ENCODE measurements at regions not wholly inside any gene's neighbourhood (a gene's known extent, or its start where the extent isn't known, plus 50 kb on each side); places are given as distances from the start of the nearest gene placed in this dataset.

DNA sequence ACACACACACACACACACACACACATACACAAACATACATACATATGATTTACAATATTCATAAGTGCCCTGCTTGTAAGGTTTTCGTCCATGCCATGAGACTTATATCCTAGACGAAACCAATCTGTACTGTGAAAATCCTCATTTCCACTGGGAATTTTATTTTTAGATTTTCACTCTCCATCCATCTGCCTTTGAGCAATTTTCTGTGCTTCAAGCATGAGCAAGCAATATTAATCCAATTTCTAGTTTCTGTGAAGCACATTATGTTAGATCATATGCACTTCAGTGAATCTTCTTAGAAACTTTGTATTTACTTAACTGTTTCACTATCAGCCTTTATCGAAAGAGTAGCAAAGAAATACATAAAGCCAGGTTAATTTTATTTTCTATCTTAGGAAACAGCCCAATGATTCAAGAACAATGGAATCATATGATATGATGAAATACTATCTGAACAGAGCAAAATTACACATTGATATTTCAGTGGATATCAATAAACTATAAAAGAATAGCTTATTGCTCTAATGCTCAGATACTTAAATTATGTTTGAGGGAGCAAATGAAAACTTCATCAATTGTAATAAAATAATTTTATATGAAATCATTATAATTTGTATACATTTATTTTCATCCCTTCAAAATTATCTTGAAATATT lies 1100.7 kb upstream of the MIR17HG start:
- 71% methylated on average over 3 of the region's 3 CpGs for WGBS

DNA sequence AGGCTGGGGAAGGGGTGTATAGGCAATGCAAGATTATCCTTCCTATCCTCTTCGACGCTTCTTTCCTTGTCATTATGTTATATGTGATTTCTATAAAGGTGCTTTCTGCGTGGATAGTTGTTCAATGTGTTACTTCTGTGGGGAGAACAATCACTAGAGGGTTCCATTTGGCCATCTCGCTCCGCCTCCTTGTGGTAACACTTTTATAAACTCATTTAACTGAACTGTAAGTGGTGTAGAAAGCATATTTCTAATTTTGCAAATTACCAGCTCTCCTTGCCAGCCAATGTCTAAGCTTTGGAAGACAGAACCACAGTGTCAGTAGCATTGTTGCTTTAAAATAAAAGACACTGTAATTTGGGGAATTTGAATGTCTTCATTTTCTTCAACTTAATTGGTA lies 1093.7 kb upstream of the MIR17HG start:
- no peak for DNase-seq (ENCODE audit: low read depth in 6 of 9, low spot score in 9 of 9)
- Histone ChIP-seq H3K4me3 (ENCODE audit: low read length in 2 of 2) (no peak overlapping the region), H3K27ac (ENCODE audit: low read depth in 1 of 2, low read length in 1 of 2) (no peak overlapping the region), H3K9me3 (ENCODE audit: control insufficient read depth in 2 of 2, insufficient read depth in 1 of 2, low read length in 1 of 2) (peaks cover 1 to 9% of the 10 kb centered on the region in 2 donors), H3K36me3 (ENCODE audit: control insufficient read depth in 2 of 2, insufficient read depth in 2 of 2, low read length in 1 of 2) (no peaks in the 10 kb centered on the region), H3K4me1 (ENCODE audit: control insufficient read depth in 2 of 2, insufficient read depth in 2 of 2, low read length in 2 of 2) (no peaks in the 10 kb centered on the region), H3K27me3 (ENCODE audit: control insufficient read depth in 2 of 2, insufficient read depth in 1 of 2, low read length in 1 of 2) (no peaks in the 10 kb centered on the region)
- WGBS: 92% methylated on average over 5 of the region's 5 CpGs

More for the DNA sequence above, 1100.7 kb upstream of the MIR17HG start:
- Histone ChIP-seq H3K27ac (ENCODE audit: low read depth in 1 of 2, low read length in 1 of 2) (no peak overlapping the region), H3K4me1 (ENCODE audit: control insufficient read depth in 2 of 2, insufficient read depth in 2 of 2, low read length in 2 of 2) (no peaks in the 10 kb centered on the region), H3K9me3 (ENCODE audit: control insufficient read depth in 2 of 2, insufficient read depth in 1 of 2, low read length in 1 of 2) (no peaks in the 10 kb centered on the region), H3K36me3 (ENCODE audit: control insufficient read depth in 2 of 2, insufficient read depth in 2 of 2, low read length in 1 of 2) (no peaks in the 10 kb centered on the region), H3K27me3 (ENCODE audit: control insufficient read depth in 2 of 2, insufficient read depth in 1 of 2, low read length in 1 of 2) (no peaks in the 10 kb centered on the region), H3K4me3 (ENCODE audit: low read length in 2 of 2) (no peak overlapping the region)
- DNase-seq (ENCODE audit: low read depth in 6 of 9, low spot score in 9 of 9): no peak

DNA sequence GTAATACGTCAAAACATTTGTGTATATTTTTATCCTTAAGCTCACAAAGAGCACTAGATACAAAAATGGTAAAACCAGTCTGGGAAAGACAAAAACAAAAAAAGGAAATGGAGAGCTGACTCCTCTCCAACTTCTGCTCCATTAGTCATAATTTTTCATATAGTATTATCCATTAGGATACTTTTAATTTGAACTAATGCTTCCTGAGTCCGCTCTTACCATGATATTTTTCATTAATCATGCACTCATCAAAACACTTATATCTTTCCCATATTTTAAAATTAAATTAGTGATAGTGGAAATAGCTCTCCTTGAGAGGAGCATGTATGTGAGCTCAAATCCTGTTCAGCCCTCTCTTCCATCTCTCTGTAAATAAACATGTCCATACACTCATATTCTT lies 1093.0 kb upstream of the MIR17HG start:
- Histone ChIP-seq H3K27ac (ENCODE audit: low read depth in 1 of 2, low read length in 1 of 2) (no peak overlapping the region), H3K9me3 (ENCODE audit: control insufficient read depth in 2 of 2, insufficient read depth in 1 of 2, low read length in 1 of 2) (peaks cover 1 to 9% of the 10 kb centered on the region in 2 donors), H3K27me3 (ENCODE audit: control insufficient read depth in 2 of 2, insufficient read depth in 1 of 2, low read length in 1 of 2) (no peaks in the 10 kb centered on the region), H3K36me3 (ENCODE audit: control insufficient read depth in 2 of 2, insufficient read depth in 2 of 2, low read length in 1 of 2) (no peaks in the 10 kb centered on the region), H3K4me3 (ENCODE audit: low read length in 2 of 2) (no peak overlapping the region), H3K4me1 (ENCODE audit: control insufficient read depth in 2 of 2, insufficient read depth in 2 of 2, low read length in 2 of 2) (no peaks in the 10 kb centered on the region)
- no peak for DNase-seq (ENCODE audit: low read depth in 6 of 9, low spot score in 9 of 9)
- WGBS: 93% methylated on average over 2 of the region's 2 CpGs

DNA sequence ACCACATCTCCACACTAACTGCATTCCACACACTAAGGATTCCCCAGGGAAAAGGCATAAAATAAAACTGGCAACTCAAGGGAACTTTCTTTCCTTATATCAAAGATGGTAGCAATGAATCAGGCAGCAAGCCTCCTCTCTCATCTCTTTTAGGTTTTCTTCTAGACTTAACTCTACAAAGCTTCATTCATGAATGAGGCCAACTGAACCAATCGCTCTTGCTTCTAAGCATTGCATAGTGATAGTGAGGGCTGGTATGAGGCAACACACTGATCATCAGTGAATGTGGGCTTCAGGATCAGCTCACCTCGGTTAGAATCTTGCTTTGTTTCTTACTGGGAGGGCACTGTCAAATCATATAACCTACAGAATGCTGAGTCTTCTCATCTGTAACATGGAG lies 1090.7 kb upstream of the MIR17HG start:
- Histone ChIP-seq H3K4me1 (ENCODE audit: control insufficient read depth in 2 of 2, insufficient read depth in 2 of 2, low read length in 2 of 2) (no peaks in the 10 kb centered on the region), H3K4me3 (ENCODE audit: low read length in 2 of 2) (no peak overlapping the region), H3K27ac (ENCODE audit: low read depth in 1 of 2, low read length in 1 of 2) (no peak overlapping the region), H3K27me3 (ENCODE audit: control insufficient read depth in 2 of 2, insufficient read depth in 1 of 2, low read length in 1 of 2) (no peaks in the 10 kb centered on the region), H3K9me3 (ENCODE audit: control insufficient read depth in 2 of 2, insufficient read depth in 1 of 2, low read length in 1 of 2) (peaks cover 3 to 9% of the 10 kb centered on the region in 2 donors), H3K36me3 (ENCODE audit: control insufficient read depth in 2 of 2, insufficient read depth in 2 of 2, low read length in 1 of 2) (no peaks in the 10 kb centered on the region)
- 89% methylated on average over 2 of the region's 2 CpGs for WGBS
- DNase-seq (ENCODE audit: low read depth in 6 of 9, low spot score in 9 of 9): no peak

DNA sequence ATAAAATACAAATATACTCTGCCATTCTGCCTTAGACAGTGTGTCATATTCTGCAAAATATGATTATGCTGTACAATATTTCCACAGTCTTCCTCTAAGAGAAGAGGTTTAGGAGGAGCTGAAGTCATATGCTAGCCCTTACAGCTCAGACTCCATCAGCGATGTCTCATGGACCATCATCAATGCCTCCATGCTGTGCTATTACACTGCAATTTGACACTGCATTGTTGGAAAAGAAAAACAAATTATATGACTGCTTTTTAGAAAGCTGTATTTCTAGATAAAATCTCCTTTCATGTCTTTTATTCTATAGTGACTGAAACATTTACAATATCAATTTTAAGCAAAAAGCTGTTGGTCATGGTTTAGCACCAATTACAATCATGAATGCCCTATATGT lies 1089.4 kb upstream of the MIR17HG start:
- H3K27ac ChIP-seq (ENCODE audit: low read depth in 1 of 2, low read length in 1 of 2): no peak overlapping the region
- H3K36me3 ChIP-seq (ENCODE audit: control insufficient read depth in 2 of 2, insufficient read depth in 2 of 2, low read length in 1 of 2): no peaks in the 10 kb centered on the region
- WGBS: 96% methylated on average over 1 of the region's 1 CpG
- no peaks in the 10 kb centered on the region for H3K27me3 ChIP-seq (ENCODE audit: control insufficient read depth in 2 of 2, insufficient read depth in 1 of 2, low read length in 1 of 2)
- no peaks in the 10 kb centered on the region for H3K4me1 ChIP-seq (ENCODE audit: control insufficient read depth in 2 of 2, insufficient read depth in 2 of 2, low read length in 2 of 2)
- peaks cover 3 to 4% of the 10 kb centered on the region in 2 donors for H3K9me3 ChIP-seq (ENCODE audit: control insufficient read depth in 2 of 2, insufficient read depth in 1 of 2, low read length in 1 of 2)
- H3K4me3 ChIP-seq (ENCODE audit: low read length in 2 of 2): no peak overlapping the region
- no peak for DNase-seq (ENCODE audit: low read depth in 6 of 9, low spot score in 9 of 9)

DNA sequence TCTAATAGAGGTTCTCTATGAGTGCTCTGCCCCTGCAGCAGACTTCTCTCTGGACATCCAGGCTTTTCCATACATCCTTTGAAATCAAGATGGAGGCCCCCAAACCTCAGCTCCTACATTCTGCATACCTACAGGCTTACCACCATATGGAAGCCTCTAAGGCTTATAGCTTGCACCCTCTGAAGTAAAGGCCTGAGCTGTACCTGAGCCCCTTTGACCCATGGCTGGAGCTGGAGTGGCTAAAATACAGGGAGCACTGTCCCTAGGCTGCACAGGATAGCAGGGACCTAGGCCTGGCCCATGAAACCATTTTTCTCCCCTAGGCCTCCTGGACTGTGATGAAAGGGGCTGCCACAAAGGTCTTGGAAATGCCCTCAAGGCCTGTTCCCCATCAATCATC lies 1086.1 kb upstream of the MIR17HG start:
- no peaks in the 10 kb centered on the region for H3K27me3 ChIP-seq (ENCODE audit: control insufficient read depth in 2 of 2, insufficient read depth in 1 of 2, low read length in 1 of 2)
- no peak overlapping the region for H3K27ac ChIP-seq (ENCODE audit: low read depth in 1 of 2, low read length in 1 of 2)
- DNase-seq (ENCODE audit: low read depth in 6 of 9, low spot score in 9 of 9): no peak
- no peaks in the 10 kb centered on the region for H3K36me3 ChIP-seq (ENCODE audit: control insufficient read depth in 2 of 2, insufficient read depth in 2 of 2, low read length in 1 of 2)
- no peaks in the 10 kb centered on the region for H3K4me1 ChIP-seq (ENCODE audit: control insufficient read depth in 2 of 2, insufficient read depth in 2 of 2, low read length in 2 of 2)
- no peak overlapping the region for H3K4me3 ChIP-seq (ENCODE audit: low read length in 2 of 2)
- peaks cover 0 to 2% of the 10 kb centered on the region in 2 donors for H3K9me3 ChIP-seq (ENCODE audit: control insufficient read depth in 2 of 2, insufficient read depth in 1 of 2, low read length in 1 of 2)

DNA sequence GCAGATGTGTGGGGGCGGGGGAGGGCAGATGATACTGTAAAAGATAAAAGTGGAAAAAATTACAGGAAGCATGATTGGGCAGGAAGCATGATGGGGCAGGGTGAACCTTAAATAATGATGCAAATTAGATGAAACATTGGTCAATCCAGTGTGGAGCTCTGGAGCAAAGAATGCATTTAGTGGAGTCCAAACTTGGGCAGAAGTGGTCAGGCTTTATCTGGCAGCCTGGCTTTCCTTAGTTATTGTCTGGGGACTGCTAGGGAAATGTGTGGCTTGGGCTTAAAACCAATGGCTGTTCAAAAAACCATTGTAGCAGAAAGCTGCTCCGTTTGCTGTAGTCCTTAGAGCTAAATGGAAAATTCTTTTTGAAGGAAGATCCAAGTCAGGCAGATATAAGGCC lies 1077.3 kb upstream of the MIR17HG start:
- 92% methylated on average over 2 of the region's 2 CpGs for WGBS

DNA sequence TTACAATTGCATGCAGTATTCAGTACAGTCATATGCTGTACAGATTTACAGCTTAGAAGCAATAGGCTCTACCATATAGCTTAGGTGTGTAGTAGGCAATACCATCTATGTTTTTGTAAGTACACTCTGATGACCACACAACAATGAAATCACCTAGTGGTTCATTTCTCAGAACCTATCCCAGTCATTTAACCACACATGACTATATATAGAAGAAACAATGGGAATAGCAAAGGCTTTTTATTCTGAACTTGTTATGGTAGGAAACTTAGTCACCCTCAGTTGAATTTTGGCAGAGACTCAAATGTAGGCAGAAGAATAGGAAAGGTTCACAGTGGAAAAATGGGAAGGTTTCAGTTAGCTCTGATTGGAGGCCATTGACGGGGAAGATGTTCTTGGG lies 1075.1 kb upstream of the MIR17HG start:
- Histone ChIP-seq H3K27me3 (ENCODE audit: control insufficient read depth in 2 of 2, insufficient read depth in 1 of 2, low read length in 1 of 2) (no peaks in the 10 kb centered on the region), H3K4me1 (ENCODE audit: control insufficient read depth in 2 of 2, insufficient read depth in 2 of 2, low read length in 2 of 2) (no peaks in the 10 kb centered on the region), H3K4me3 (ENCODE audit: low read length in 2 of 2) (no peak overlapping the region), H3K27ac (ENCODE audit: low read depth in 1 of 2, low read length in 1 of 2) (no peak overlapping the region), H3K36me3 (ENCODE audit: control insufficient read depth in 2 of 2, insufficient read depth in 2 of 2, low read length in 1 of 2) (no peaks in the 10 kb centered on the region), H3K9me3 (ENCODE audit: control insufficient read depth in 2 of 2, insufficient read depth in 1 of 2, low read length in 1 of 2) (peaks cover 3 to 4% of the 10 kb centered on the region in 2 donors)
- DNase-seq (ENCODE audit: low read depth in 6 of 9, low spot score in 9 of 9): no peak
- 100% methylated on average over 1 of the region's 1 CpG for WGBS

More for the DNA sequence above, 1077.3 kb upstream of the MIR17HG start:
- H3K9me3 ChIP-seq (ENCODE audit: control insufficient read depth in 2 of 2, insufficient read depth in 1 of 2, low read length in 1 of 2): peaks cover 3 to 4% of the 10 kb centered on the region in 2 donors
- no peak overlapping the region for H3K27ac ChIP-seq (ENCODE audit: low read depth in 1 of 2, low read length in 1 of 2)
- no peak overlapping the region for H3K4me3 ChIP-seq (ENCODE audit: low read length in 2 of 2)
- no peaks in the 10 kb centered on the region for H3K36me3 ChIP-seq (ENCODE audit: control insufficient read depth in 2 of 2, insufficient read depth in 2 of 2, low read length in 1 of 2)
- no peaks in the 10 kb centered on the region for H3K27me3 ChIP-seq (ENCODE audit: control insufficient read depth in 2 of 2, insufficient read depth in 1 of 2, low read length in 1 of 2)
- H3K4me1 ChIP-seq (ENCODE audit: control insufficient read depth in 2 of 2, insufficient read depth in 2 of 2, low read length in 2 of 2): no peaks in the 10 kb centered on the region
- DNase-seq (ENCODE audit: low read depth in 6 of 9, low spot score in 9 of 9): no peak

DNA sequence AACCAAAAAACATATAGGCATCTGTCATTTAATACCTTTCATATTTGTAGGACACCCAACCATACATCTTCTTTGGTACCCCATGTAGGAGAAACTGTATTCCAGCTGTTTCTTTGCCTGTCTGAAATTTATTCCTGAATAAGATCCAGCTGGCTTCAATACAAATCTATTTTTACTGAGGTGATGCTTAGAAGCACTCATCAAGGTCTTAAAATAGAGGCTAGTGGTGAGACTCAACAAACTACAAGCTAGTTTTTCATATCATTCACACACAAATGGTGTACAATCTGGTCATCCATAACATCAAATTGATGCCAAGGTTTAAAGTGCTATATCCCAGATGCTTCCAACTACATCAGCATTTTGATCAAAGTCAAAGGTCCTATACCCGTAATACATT lies 1071.3 kb upstream of the MIR17HG start:
- no peak overlapping the region for H3K27ac ChIP-seq (ENCODE audit: low read depth in 1 of 2, low read length in 1 of 2)
- 95% methylated on average over 1 of the region's 1 CpG for WGBS
- no peaks in the 10 kb centered on the region for H3K4me1 ChIP-seq (ENCODE audit: control insufficient read depth in 2 of 2, insufficient read depth in 2 of 2, low read length in 2 of 2)
- DNase-seq (ENCODE audit: low read depth in 6 of 9, low spot score in 9 of 9): no peak
- H3K36me3 ChIP-seq (ENCODE audit: control insufficient read depth in 2 of 2, insufficient read depth in 2 of 2, low read length in 1 of 2): no peaks in the 10 kb centered on the region
- H3K27me3 ChIP-seq (ENCODE audit: control insufficient read depth in 2 of 2, insufficient read depth in 1 of 2, low read length in 1 of 2): no peaks in the 10 kb centered on the region
- H3K4me3 ChIP-seq (ENCODE audit: low read length in 2 of 2): no peak overlapping the region
- peaks cover 0 to 3% of the 10 kb centered on the region in 2 donors for H3K9me3 ChIP-seq (ENCODE audit: control insufficient read depth in 2 of 2, insufficient read depth in 1 of 2, low read length in 1 of 2)

Data from thymus (tissue), 11 donors.